ENCODE measurements at regions not wholly inside any gene's neighbourhood (a gene's known extent, or its start where the extent isn't known, plus 50 kb on each side); places are given as distances from the start of the nearest gene placed in this dataset.

- Histone ChIP-seq H3K4ac (ENCODE audit: low read depth, low read length) (no peak overlapping the region), H3K18ac (ENCODE audit: insufficient read length, low read depth, low read length) (no peak overlapping the region), H2BK5ac (ENCODE audit: insufficient read length, low read length) (no peak overlapping the region), H2BK15ac (ENCODE audit: low read depth, low read length) (no peak overlapping the region), H3K14ac (ENCODE audit: insufficient read depth, low read length) (no peak overlapping the region), H4K8ac (replicated peaks; ENCODE audit: insufficient read length, low read depth, low read length) (no peak overlapping the region), H3K27ac (ENCODE audit: insufficient read length, low read depth, low read length) (no peak overlapping the region), H4K91ac (ENCODE audit: insufficient read length, low read depth, low read length) (no peak overlapping the region), H3K56ac (ENCODE audit: insufficient read length, low read depth, low read length) (no peak overlapping the region), H2BK12ac (ENCODE audit: insufficient read length, low read depth, low read length) (no peak overlapping the region), H3K79me1 (ENCODE audit: insufficient read depth, low read depth, low read length, poor library complexity, severe bottlenecking) (no peaks in the 10 kb centered on the region), H2BK20ac (ENCODE audit: low read depth, low read length, poor library complexity, severe bottlenecking) (no peak overlapping the region), H2BK120ac (ENCODE audit: low read depth, low read length, poor library complexity, severe bottlenecking) (no peak overlapping the region), H3T11ph (ENCODE audit: low read length) (no peak overlapping the region), H3K79me2 (ENCODE audit: insufficient read depth, low read length) (no peaks in the 10 kb centered on the region), H4K20me1 (ENCODE audit: control insufficient read depth, insufficient read depth, insufficient read length) (no peaks in the 10 kb centered on the region), H3K27me3 (ENCODE audit: insufficient read depth, low read length) (no peaks in the 10 kb centered on the region), H3K23me2 (ENCODE audit: insufficient read length, low read depth, low read length, poor library complexity, severe bottlenecking) (no peaks in the 10 kb centered on the region), H3K4me1 (ENCODE audit: insufficient read depth, low read length) (no peaks in the 10 kb centered on the region), H3K4me2 (ENCODE audit: insufficient read depth, insufficient read length, low read length) (no peak overlapping the region), H2AFZ (ENCODE audit: low read length) (no peak overlapping the region), H4K5ac (ENCODE audit: insufficient read length, low read depth, low read length) (no peak overlapping the region), H2AK5ac (ENCODE audit: insufficient read length, low read length) (no peak overlapping the region), H3K9me3 (ENCODE audit: control insufficient read depth, low read depth, low read length) (peaks cover 5% of the 10 kb centered on the region), H3K23ac (ENCODE audit: insufficient read length, low read depth, low read length) (no peak overlapping the region), H3K9ac (ENCODE audit: extremely low read depth, insufficient read length, low read length) (no peak overlapping the region)
- Mint-ChIP-seq H3K27ac (no peak overlapping the region), H3K9me3 (no peaks in the 10 kb centered on the region), H3K27me3 (ENCODE audit: low read depth) (peaks cover 4% of the 10 kb centered on the region; the same call in 1 of the 2 replicates), H3K36me3 (ENCODE audit: insufficient read depth in 1 of 3, low read depth in 3 of 3) (no peaks in the 10 kb centered on the region), H3K4me1 (no peaks in the 10 kb centered on the region), H3K4me3 (no peak overlapping the region)
- no peak for TF ChIP-seq CTCF (conservative IDR thresholded peaks at IDR 0.05)
- no peak for DNase-seq
- no CpG with 5 or more reads among the region's 6 CpGs for WGBS (ENCODE audit: extremely low coverage, insufficient read length, low lambda C conversion rate)
Measured at GRCh38 chr7:42763137-42763551, 148.7 kb downstream of the C7orf25 start.
